Fibroblast of mammary gland (primary cell): ENCODE measurements at regions not wholly inside any gene's neighbourhood (a gene's known extent, or its start where the extent isn't known, plus 50 kb on each side); places are given as distances from the start of the nearest gene placed in this dataset.

Experiments
- DNase-seq: peaks from one replicate; pipeline ENCODE4 v3.0.0-alpha.2; 2010; ENCODE audit warnings: low read depth
- H3K4me3 ChIP-seq: 2 replicates; pipeline ENCODE4 v1.5.1; 2011; ENCODE audit warnings: low read depth, mild to moderate bottlenecking, low read length, moderate library complexity; ENCODE audit not compliant: control insufficient read depth
- TF ChIP-seq, protein P1 (sequence below): conservative IDR thresholded peaks from 2 replicates; pipeline ENCODE4 v1.5.1; 2011; ENCODE audit warnings: low read depth, low read length, inconsistent platforms; ENCODE audit not compliant: control insufficient read depth, insufficient read depth

DNA sequence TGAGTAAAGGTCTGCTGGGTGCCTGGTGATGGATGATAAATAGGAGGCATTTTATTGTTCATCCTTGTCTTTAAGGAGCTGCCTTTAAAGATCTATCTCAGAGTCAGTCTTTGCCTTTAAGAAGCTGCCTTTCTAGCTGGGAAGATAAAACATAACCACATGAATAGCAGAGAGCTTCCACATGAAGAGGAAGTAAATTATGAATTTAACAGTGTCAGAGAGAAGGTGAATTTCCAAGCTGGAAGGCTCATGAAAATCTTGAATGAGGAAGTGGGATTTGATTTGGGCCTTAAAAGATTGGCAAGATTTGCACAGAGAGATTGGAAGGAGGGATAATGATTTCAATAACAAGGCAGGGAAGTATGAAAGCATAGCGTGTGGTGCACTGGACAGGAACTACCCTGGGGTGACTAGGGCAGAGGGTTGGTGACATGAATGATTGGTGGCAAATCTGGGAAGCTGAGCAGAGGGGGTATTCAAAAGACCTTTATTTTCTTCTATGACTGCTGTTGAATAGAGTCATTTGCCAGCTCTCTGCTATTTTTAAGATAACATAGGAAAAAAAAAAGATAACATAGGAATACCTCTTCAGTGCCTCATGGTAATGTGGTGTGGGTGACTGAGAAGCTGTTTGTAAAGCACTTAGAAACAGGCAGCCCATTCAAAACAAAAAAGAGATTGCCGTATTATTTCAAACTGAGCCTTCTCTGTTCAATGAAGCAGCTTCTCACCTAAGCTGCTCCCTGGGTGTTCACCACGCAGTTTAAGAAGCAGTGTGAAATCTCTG is 591.6 kb downstream of the PKHD1 start:
- TF ChIP-seq, protein P1, sequence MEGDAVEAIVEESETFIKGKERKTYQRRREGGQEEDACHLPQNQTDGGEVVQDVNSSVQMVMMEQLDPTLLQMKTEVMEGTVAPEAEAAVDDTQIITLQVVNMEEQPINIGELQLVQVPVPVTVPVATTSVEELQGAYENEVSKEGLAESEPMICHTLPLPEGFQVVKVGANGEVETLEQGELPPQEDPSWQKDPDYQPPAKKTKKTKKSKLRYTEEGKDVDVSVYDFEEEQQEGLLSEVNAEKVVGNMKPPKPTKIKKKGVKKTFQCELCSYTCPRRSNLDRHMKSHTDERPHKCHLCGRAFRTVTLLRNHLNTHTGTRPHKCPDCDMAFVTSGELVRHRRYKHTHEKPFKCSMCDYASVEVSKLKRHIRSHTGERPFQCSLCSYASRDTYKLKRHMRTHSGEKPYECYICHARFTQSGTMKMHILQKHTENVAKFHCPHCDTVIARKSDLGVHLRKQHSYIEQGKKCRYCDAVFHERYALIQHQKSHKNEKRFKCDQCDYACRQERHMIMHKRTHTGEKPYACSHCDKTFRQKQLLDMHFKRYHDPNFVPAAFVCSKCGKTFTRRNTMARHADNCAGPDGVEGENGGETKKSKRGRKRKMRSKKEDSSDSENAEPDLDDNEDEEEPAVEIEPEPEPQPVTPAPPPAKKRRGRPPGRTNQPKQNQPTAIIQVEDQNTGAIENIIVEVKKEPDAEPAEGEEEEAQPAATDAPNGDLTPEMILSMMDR: no peak
- no peak overlapping the region for H3K4me3 ChIP-seq
- DNase-seq: no peak

DNA sequence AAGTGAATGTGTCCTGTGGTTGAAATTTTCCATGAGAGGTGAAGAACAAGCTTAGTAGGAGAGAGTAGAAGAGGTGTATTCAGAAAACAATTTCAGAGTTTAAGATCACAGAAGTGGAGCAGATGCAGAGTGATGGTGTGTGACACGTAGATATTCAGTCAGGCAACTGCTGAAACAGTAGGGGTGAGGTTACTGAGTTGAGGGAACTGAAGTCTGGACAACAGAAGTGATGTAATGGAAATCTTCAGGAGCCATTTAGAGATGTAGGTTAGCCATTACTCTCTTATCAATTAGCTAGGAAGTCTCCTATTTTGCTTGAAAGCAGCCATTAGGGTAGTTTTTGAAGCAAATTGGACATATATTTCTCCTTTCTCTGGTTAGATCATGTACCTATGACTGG is 584.4 kb downstream of the PKHD1 start:
- DNase-seq: no peak
- no peak overlapping the region for H3K4me3 ChIP-seq
- TF ChIP-seq, protein P1: no peak

DNA sequence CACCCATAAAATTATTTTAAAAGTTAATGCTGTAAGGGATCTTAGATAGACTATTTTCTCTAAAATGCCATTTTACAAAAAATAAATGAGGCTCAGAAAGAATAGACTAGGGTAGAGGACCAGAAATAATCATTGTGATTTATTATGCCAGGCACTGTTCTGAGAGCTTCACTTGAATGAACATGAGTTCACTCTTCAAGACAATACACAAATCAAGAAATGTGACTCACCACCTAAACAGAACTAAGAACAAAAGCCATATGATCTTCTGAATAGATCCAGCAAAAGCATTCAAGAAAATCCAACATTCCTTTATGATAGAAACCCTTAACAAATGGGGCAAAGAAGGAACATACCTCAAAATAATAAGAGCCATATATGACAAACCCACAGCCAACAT is 582.0 kb downstream of the PKHD1 start:
- DNase-seq: no peak
- TF ChIP-seq, protein P1: no peak

DNA sequence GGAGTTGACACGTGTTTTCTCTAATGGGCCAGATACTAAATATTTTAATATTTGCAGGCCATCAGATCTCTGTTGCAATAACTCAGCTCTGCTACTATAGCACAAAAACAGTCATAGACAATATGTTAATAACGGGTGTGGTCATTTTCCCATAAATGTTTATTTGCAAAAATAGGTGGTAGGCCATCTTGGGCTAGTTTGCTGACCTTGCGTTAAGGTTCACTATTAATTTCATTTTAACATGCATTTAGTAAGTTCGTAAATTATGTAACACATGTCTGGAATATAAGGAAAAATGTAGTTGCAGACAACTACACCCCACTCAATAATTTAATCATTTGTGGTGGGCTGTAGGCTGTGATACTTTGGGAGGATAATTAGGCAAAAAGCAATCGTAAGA is 577.8 kb downstream of the PKHD1 start:
- no peak overlapping the region for H3K4me3 ChIP-seq
- DNase-seq: no peak
- TF ChIP-seq, protein P1: no peak

More for the DNA sequence above, 582.0 kb downstream of the PKHD1 start:
- H3K4me3 ChIP-seq: no peak overlapping the region

DNA sequence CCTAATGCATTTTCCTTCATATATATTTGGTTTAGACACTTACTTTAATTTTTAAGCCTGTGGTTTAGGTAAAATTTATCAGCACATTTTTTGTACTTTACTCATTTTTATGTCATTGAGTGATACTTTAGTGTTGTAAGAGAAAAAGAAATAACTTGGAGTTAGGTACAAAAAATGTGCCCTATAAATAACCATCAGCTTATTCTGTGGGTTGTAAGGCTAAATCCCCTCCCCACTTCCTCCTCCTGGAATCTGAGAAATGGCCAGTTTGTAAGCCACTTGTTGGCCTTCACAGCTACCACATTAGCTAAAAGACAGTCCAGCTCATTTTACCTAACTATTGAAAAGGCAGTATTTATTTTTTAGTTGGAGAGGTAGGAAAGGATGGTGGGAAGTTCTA is 576.3 kb downstream of the PKHD1 start:
- no peak overlapping the region for H3K4me3 ChIP-seq

DNA sequence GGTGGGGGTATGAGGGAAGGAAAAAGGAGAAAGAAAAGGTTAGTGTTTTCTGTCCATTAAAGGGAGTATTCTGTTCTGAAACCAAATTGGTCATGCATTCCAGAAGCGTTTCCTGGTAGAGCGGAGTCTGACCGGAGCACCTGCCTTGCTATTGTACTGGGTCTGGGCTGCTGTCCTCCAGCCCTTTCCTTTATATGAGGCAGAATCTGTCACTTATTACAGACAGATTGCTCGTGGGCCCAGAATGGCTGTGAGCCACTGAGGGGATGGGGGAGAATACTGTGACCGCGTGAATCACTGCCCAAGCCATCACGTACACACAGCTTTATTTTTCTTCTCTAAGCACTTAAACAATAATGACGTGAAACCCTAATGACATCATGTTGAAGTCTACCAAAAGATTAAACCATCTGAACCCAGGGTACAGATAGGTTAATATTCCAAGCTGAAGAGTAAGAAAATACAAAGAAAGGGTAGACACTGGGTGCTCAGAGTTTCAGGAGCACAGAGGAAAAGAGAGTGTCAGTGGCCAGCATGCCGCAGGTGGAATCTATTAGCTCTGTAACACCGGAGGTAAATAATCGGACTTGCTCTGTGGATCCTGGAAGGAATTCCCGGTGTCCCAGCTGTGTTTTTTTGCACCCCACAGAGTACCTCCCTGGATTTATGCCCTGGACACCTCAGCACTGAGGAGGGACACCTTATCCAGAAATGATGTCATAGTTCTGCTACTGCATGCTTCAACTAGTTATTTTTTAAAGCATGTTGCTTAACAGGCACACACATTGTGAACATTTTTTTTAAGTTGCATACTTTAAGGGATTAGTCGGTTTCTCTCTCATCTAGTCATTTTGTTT is 573.3 kb downstream of the PKHD1 start:
- TF ChIP-seq, protein P1: no peak
- DNase-seq: peak; percentile 1
- H3K4me3 ChIP-seq: no peak overlapping the region

More for the DNA sequence above, 576.3 kb downstream of the PKHD1 start:
- DNase-seq: no peak
- TF ChIP-seq, protein P1: no peak
